ENCODE measurements at regions not wholly inside any gene's neighbourhood (a gene's known extent, or its start where the extent isn't known, plus 50 kb on each side); places are given as distances from the start of the nearest gene placed in this dataset.
"Not testable (repeated sequence)": the region's sequence is repeated elsewhere in the genome, so short reads cannot be mapped to it uniquely, and the experiment has no call there.

DNA sequence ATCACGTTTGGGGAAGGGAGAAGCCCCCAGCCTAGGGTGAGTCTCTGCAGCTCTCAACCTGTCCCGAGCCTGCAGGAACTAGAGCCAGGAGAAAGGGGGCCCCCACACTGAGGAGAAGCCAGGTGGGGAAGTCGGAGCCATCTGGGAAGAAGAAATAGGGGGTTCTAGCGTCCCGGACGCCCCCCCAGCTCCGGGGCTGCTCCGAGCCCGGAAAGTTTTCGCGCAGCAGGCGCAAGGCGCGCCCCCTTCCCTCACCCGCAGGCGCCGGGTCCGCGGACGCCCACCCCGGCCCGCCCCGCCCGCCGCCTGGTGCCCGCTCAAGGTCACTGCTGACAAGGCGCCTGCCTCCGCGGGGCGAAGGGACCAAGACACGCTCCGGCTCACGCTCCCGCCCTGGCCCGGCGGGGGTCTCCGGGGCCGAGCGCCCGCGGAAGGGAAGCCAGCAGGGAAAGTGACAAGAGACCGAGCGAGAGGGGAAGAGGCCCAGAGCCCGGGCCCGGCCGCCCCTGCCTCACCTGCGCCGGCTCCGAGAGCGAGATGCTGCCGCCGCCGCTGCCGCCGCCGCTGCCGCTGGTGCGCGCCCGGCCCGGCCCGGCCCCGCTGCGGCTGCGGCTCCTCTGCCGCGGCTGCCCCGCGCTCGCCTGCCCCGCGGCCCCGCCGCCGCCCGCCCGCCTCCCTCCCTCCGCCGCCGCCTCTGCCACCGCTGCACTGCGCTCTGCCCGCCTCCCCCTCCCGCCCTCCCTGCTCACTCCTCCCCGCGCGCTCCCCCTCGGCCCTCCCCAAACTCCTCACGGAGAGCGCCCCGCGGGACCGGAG, 108.4 kb upstream of the SLC6A11 start:
- DNase-seq: no peak

DNA sequence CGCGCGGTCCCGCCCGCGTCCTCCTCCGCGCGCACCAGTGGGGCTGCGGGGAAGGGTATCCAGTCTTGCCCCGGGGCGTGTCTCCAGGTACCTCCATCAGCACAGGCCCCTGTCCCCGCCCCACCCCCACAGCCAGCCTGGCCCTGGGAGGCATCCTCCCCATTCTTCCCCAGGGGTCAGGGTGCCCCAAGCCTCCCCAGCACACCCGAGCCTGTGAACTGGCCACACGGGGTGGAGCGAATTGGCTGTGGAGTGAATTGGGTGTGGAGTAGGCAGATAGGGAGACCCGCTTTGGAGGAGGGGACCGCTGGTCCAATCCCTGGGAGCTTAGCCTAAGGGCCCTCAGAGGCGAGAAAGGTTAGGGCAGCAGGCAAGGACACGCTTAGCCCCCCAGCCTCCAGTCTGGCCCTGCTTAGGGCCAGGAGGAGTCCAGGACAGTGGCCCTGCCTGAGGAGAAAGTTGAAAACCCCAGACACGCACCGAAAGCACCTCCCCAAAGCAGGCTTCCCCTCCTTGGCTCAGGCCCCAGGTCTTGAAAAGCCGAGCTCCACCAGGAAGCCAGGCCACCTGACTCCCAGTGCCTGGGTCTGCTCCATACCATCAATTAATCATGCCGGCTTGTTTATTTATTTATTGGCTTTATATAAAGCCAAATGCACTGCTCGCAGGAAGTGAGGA, 107.7 kb upstream of the SLC6A11 start:
- DNase-seq: no peak

DNA sequence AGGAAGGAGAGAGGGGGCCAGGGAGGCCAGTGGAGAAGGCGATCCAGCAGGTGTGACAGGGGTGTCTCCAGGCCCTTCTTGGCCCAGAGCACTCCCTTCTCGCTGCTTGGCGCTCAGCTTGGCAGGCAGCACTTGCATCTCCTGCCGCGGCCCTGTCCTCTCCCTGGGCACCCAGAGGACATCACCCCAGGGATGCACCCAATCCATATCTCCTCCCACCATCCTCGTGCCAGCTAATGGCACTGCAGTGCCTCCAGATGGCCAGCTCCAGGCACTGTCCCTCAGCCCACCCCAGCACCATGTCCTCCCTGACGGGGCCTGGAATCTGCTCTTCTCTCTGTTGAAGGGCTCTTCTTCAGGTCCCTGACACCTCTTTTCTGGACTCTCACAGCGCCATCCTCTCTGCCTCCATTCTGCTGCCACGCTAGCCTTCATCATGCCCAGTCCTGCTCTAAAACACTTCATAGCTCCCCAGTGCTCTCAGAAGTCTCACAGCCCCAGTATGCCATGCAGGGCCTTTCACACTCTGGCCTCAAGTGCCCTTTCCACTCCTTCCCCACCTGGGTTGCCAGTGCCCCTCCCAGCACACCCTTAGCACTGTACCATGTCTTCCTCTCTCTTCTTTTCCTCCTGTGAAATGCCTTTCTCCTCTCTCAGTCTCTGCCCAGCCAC, 106.8 kb upstream of the SLC6A11 start:
- DNase-seq: no peak

GRCh38 chr3:10712121-10712520, 103.9 kb upstream of the SLC6A11 start:
- DNase-seq: no peak

GRCh38 chr3:10713656-10714055, 102.4 kb upstream of the SLC6A11 start:
- DNase-seq: no peak

DNA sequence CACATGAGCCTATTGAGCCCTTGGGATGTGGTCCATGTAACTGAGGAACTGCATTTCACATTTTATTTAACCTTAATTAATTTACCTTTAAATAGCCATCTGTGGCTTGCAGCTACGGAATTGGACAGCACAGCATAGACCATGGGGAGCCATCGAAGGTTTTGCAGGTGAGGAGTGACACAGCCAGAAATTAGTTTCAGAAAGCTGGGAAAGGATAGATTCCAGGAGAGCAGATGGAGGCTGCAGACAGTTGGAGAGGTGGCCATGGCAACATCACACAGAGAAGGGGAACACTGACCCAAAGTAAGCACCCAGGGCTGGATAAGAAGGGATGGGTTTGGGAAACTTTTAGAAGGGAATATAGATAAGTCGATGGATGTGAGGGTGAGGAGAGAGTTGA, 100.1 kb upstream of the SLC6A11 start:
- DNase-seq: no peak

DNA sequence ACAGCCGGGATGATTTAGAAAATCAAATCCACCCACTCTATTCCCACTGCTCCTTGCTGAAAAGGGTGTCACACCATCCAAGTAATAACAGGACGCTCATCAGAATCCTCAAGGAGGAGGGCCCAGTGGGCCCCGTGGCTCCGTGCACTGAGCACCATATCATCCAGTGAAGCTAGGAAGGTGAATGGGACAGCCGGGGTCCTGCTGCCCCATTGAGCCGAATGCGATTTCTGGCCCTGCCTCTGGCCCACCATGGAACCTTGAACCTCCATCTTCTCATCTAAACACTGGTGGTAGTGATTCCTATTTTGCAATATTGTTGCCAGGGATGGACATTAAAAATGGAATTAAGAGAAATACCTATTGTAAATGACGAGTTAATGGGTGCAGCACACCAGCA, 99.1 kb upstream of the SLC6A11 start:
- no peak for DNase-seq

DNA sequence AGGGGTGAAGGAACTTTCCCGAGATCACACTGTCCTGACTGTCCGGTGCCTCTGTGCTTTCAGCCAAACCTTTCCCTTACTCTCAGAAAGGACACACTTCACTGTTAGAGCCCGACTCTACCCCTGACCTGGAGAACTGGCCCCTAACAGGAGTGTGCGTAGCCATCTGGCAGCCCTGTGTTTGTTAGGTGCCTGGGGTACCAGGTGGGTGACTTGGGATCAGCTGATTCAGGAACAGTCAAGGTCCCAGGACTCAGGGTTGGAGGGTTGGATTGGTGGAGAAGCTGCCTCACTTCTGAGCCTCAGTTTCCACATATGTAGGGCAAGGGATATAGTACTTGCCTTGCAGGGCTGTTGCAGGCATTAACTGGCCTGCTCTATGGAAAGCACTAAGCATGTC, 98.3 kb upstream of the SLC6A11 start:
- no peak for DNase-seq

DNA sequence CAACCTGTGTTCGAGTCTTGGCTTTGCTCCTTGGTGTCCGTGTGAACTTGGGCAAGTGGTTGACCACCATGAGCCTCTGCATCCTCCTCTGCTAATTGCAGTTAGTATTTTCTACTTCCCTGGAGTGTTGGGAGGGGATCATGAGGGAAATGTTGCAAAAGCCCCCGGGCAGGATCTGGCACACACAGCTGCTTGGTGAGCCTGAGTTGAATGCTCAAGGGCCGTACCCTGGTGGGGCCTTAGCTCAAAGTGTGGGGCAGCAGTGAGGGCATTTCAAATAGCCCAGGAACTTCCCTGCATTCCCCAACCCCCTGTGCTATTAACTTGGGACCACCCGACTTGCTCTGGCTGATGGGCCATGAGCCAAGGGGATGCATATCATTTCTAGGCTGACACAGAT, 94.9 kb upstream of the SLC6A11 start:
- DNase-seq: no peak

- no peak for DNase-seq
Measured at GRCh38 chr3:10722911-10723310, 93.1 kb upstream of the SLC6A11 start.

DNA sequence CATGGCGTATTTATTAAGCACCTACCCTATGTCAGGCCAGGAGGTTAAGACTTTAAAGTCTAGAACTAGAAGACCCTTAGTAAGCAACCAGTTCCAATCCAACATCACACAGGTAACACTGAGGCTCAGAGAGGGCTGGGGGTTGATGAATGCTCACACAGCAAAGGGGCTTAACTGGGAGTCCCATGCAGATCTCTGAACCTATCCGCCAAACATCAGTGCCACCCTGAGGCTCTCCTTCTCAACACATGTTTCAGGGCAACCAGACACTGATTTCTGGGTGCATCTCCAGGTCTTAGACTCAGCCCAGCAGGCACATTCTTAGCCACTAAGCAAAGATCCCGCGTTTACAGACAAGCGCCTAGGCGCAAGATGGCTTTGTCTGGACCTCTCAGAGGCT, 92.0 kb upstream of the SLC6A11 start:
- DNase-seq: no peak

DNA sequence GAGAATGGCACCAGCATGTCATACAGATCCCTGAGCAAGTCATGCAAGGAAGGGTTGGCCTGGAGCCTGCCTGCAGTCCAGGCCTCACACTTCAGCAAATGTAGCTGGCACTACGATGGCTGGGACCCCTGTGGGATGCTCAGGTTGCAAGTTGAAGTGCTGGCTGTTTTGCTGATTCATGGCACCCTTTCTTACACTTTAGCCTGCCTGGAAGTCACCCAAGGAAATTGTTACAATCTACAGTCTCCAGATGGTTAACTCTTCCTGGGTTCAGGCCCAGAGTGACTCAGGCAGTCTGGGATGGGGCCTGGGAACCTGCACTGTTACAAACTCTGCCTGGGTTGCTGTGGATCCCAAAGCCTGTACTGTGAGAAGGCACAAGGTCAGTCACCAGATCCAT, 91.0 kb upstream of the SLC6A11 start:
- no peak for DNase-seq

- no peak for DNase-seq
Measured at GRCh38 chr3:10725846-10726245, 90.2 kb upstream of the SLC6A11 start.

DNA sequence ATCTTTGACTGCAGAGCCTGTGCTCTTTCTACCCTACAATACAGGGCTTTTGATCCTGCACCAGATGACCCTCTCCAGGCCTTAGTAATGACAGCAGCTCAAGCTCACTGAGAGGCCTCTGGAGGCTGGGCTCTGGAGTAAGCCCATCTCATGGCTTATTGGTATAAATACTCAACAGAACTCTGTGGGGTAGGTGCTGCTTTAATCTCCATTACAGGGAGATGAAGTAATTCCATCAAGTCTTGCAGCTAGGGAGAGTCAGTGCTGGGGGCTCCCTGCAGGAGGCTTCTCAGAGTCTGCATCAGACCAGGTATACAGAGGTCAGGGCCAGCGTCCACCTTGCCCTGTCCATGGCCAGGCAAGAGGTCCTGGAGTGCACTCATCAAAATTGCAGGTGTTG, 89.2 kb upstream of the SLC6A11 start:
- DNase-seq: no peak

GRCh38 chr3:10729439-10729838, 86.6 kb upstream of the SLC6A11 start:
- no peak for DNase-seq

- DNase-seq: no peak
Measured at GRCh38 chr3:10732292-10732691, 83.7 kb upstream of the SLC6A11 start.

DNA sequence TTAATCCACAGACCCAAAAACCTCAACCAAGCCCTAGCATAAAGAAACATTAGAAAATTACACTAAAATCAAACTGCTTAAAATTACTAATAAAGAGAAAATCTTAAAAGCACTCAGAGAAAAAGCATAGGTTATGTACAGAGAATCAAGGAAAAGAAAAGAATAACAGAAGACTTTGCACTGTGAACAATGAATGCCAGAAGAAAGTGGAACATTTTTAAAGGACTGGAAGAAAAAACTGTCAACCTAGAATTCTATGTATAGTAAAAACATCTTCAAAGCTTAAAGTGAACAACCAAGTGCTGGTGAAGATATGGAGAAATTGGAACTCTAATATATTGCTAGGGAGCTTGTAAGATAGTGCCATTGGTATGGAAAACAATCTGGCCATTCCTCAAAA, 82.7 kb upstream of the SLC6A11 start:
- no peak for DNase-seq

GRCh38 chr3:10736444-10736843, 79.6 kb upstream of the SLC6A11 start:
- not testable (repeated sequence) for DNase-seq

- DNase-seq: no peak
Measured at GRCh38 chr3:10737785-10738184, 78.2 kb upstream of the SLC6A11 start.

GRCh38 chr3:10738688-10739372, 77.2 kb upstream of the SLC6A11 start:
- peak; percentile 71 for DNase-seq

GRCh38 chr3:10740954-10741353, 75.1 kb upstream of the SLC6A11 start:
- no peak for DNase-seq

GRCh38 chr3:10741891-10742671, 73.9 kb upstream of the SLC6A11 start:
- DNase-seq: no peak

Data from stimulated activated CD4-positive, alpha-beta T cell treated with anti-CD3 and anti-CD28 coated beads, Interleukin-1b, Interleukin-23, amount 100 ng/mL, for 48 hours (primary cell).